ENCODE measurements at regions not wholly inside any gene's neighbourhood (a gene's known extent, or its start where the extent isn't known, plus 50 kb on each side); places are given as distances from the start of the nearest gene placed in this dataset.

DNA sequence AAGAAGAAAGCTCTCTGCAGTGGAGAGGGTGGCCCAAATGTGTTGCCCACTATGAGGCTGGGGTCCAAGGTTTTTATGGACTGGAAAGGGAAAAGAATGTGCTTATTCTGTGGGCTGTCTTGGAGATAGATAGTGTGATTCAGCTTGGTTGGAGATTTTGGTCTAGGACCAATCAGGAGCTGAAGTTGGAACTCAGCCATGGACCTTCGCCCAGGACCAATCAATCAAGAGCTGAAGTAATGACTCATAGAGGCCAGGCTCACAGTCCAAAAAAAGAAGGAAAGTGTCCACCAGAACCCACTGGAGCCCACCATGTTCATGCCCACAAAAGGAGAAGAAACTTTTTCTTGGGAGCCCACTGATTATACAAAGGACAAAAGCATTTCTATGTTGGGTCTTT, 369.5 kb downstream of the UBE2NL start:
- H3K4me3 ChIP-seq (ENCODE audit: control extremely low read depth in 1 of 5, extremely low read depth in 1 of 5, insufficient read depth in 1 of 5, low read depth in 2 of 5, low read length in 4 of 5), result no peak overlapping the region
- no peak overlapping the region for H3K27ac Mint-ChIP-seq
- peaks cover 0 to 7% (median 0%) of the 10 kb centered on the region in 3 donors for H3K9me3 ChIP-seq (ENCODE audit: control extremely low read depth in 1 of 3, control insufficient read depth in 2 of 3, insufficient read depth in 1 of 3, low read length in 2 of 3)
- ChIA-PET POLR2A (no interaction called here), CTCF (no interaction called here)
- intact Hi-C loops (cut with micrococcal nuclease), result no loop called here
- H3K9me3 Mint-ChIP-seq (ENCODE audit: insufficient read depth), result peaks cover 1% of the 10 kb centered on the region
- H2AFZ ChIP-seq (ENCODE audit: insufficient read depth, low read depth, low read length, poor library complexity, severe bottlenecking), result no peak overlapping the region
- H3K27me3 Mint-ChIP-seq, result no peaks in the 10 kb centered on the region
- no peak overlapping the region for H3K9ac ChIP-seq (ENCODE audit: low read length)
- H3K36me3 ChIP-seq (replicated peaks in 1 of 2; ENCODE audit: control extremely low read depth in 1 of 2, control insufficient read depth in 1 of 2, extremely low read depth in 1 of 2, insufficient read depth in 2 of 2, low read length in 1 of 2), result no peaks in the 10 kb centered on the region
- no peaks in the 10 kb centered on the region for H4K20me1 ChIP-seq (ENCODE audit: control insufficient read depth, insufficient read depth, low read length, poor library complexity, severe bottlenecking)
- DNase-seq (no peak), ATAC-seq (ENCODE audit: low read depth) (no peak)
- TF ChIP-seq, protein P1, sequence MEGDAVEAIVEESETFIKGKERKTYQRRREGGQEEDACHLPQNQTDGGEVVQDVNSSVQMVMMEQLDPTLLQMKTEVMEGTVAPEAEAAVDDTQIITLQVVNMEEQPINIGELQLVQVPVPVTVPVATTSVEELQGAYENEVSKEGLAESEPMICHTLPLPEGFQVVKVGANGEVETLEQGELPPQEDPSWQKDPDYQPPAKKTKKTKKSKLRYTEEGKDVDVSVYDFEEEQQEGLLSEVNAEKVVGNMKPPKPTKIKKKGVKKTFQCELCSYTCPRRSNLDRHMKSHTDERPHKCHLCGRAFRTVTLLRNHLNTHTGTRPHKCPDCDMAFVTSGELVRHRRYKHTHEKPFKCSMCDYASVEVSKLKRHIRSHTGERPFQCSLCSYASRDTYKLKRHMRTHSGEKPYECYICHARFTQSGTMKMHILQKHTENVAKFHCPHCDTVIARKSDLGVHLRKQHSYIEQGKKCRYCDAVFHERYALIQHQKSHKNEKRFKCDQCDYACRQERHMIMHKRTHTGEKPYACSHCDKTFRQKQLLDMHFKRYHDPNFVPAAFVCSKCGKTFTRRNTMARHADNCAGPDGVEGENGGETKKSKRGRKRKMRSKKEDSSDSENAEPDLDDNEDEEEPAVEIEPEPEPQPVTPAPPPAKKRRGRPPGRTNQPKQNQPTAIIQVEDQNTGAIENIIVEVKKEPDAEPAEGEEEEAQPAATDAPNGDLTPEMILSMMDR (IDR thresholded peaks at IDR 0.05), result no peak
- no peak for TF ChIP-seq EZH2 (IDR thresholded peaks at IDR 0.05; ENCODE audit: borderline replicate concordance, insufficient read depth, low read depth, low read length, poor library complexity, severe bottlenecking)
- H3K27ac ChIP-seq (ENCODE audit: low read length in 2 of 2), result no peak overlapping the region
- no peak overlapping the region for H3K4me3 Mint-ChIP-seq
- no peaks in the 10 kb centered on the region for H3K79me2 ChIP-seq (ENCODE audit: control insufficient read depth, insufficient read depth, low read length)
- H3K27me3 ChIP-seq (replicated peaks in 1 of 4; ENCODE audit: control extremely low read depth in 1 of 4, control insufficient read depth in 3 of 4, insufficient read depth in 4 of 4, low read length in 3 of 4), result no peaks in the 10 kb centered on the region
- H3K4me1 ChIP-seq (ENCODE audit: control insufficient read depth in 2 of 2, insufficient read depth in 2 of 2, low read length in 2 of 2), result no peaks in the 10 kb centered on the region
- no CpG with 5 or more reads among the region's 1 CpG for WGBS (ENCODE audit: insufficient coverage)
- H3K4me2 ChIP-seq (replicated peaks; ENCODE audit: low read depth, low read length, poor library complexity, severe bottlenecking), result no peak overlapping the region
- H3K4me1 Mint-ChIP-seq, result no peaks in the 10 kb centered on the region

DNA sequence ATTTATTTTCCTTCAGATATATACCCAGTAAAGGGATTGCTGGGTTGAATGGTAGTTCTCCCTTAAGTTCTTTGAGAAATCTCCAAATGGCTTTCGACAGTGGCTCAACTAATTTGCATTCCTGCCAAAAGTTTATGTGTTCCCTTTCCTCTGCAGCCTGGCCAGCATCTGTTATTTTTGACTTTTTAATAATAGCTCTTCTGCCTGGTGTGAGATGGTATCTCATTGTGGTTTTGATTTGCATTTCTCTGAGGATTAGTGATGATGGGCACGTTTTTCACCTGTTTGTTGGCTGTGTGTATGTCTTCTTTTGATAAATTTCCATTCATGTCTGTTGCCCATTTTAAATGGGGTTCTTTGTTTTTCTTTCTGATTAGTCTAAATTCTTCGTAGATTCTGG, 375.2 kb downstream of the UBE2NL start:
- no peak overlapping the region for H3K4me3 Mint-ChIP-seq
- H3K27ac ChIP-seq (ENCODE audit: low read length in 2 of 2), result no peak overlapping the region
- DNase-seq (no peak), ATAC-seq (ENCODE audit: low read depth) (no peak)
- no peaks in the 10 kb centered on the region for H3K4me1 ChIP-seq (ENCODE audit: control insufficient read depth in 2 of 2, insufficient read depth in 2 of 2, low read length in 2 of 2)
- 20% methylated on average over 1 of the region's 3 CpGs for WGBS (ENCODE audit: insufficient coverage)
- no peaks in the 10 kb centered on the region for H3K27me3 Mint-ChIP-seq
- H3K4me2 ChIP-seq (replicated peaks; ENCODE audit: low read depth, low read length, poor library complexity, severe bottlenecking), result no peak overlapping the region
- no peaks in the 10 kb centered on the region for H3K79me2 ChIP-seq (ENCODE audit: control insufficient read depth, insufficient read depth, low read length)
- ChIA-PET POLR2A (no interaction called here), CTCF (no interaction called here)
- H3K4me1 Mint-ChIP-seq, result no peaks in the 10 kb centered on the region
- H3K27ac Mint-ChIP-seq, result no peak overlapping the region
- H3K9me3 ChIP-seq (ENCODE audit: control extremely low read depth in 1 of 3, control insufficient read depth in 2 of 3, insufficient read depth in 1 of 3, low read length in 2 of 3), result peaks cover 0 to 7% (median 0%) of the 10 kb centered on the region in 3 donors
- H3K27me3 ChIP-seq (replicated peaks in 1 of 4; ENCODE audit: control extremely low read depth in 1 of 4, control insufficient read depth in 3 of 4, insufficient read depth in 4 of 4, low read length in 3 of 4), result no peaks in the 10 kb centered on the region
- H2AFZ ChIP-seq (ENCODE audit: insufficient read depth, low read depth, low read length, poor library complexity, severe bottlenecking), result no peak overlapping the region
- TF ChIP-seq, protein P1 (IDR thresholded peaks at IDR 0.05), result no peak
- TF ChIP-seq EZH2 (IDR thresholded peaks at IDR 0.05; ENCODE audit: borderline replicate concordance, insufficient read depth, low read depth, low read length, poor library complexity, severe bottlenecking), result no peak
- peaks cover 3% of the 10 kb centered on the region for H3K9me3 Mint-ChIP-seq (ENCODE audit: insufficient read depth)
- H4K20me1 ChIP-seq (ENCODE audit: control insufficient read depth, insufficient read depth, low read length, poor library complexity, severe bottlenecking), result no peaks in the 10 kb centered on the region
- intact Hi-C loops (cut with micrococcal nuclease), result no loop called here
- no peak overlapping the region for H3K4me3 ChIP-seq (ENCODE audit: control extremely low read depth in 1 of 5, extremely low read depth in 1 of 5, insufficient read depth in 1 of 5, low read depth in 2 of 5, low read length in 4 of 5)
- no peaks in the 10 kb centered on the region for H3K36me3 ChIP-seq (replicated peaks in 1 of 2; ENCODE audit: control extremely low read depth in 1 of 2, control insufficient read depth in 1 of 2, extremely low read depth in 1 of 2, insufficient read depth in 2 of 2, low read length in 1 of 2)
- no peak overlapping the region for H3K9ac ChIP-seq (ENCODE audit: low read length)

Measured in B cell (primary cell).